Natural killer cell (primary cell): ENCODE measurements at regions not wholly inside any gene's neighbourhood (a gene's known extent, or its start where the extent isn't known, plus 50 kb on each side); places are given as distances from the start of the nearest gene placed in this dataset.
"Not testable (repeated sequence)": the region's sequence is repeated elsewhere in the genome, so short reads cannot be mapped to it uniquely, and the experiment has no call there.

ENCODE experiments used
- ATAC-seq, 3 donors: fragments of 150-1000 bp in 2 of 3; fragments of 200-7000 bp in 1 of 3; cut with Tn5 transposase; 1 replicate in 1 of 3; 2 replicates in 2 of 3; pipeline ENCODE4 v1.10.0; 2021; ENCODE audit warnings: mild to moderate bottlenecking in 2 of 3, moderate library complexity in 2 of 3
- DNase-seq, 2 donors: peaks; one replicate each; pipeline versions ENCODE4 v3.0.0 to v3.0.0-alpha.2; 2013 to 2021; ENCODE audit warnings: mixed read lengths in 1 of 2
- H3K27ac ChIP-seq: one replicate; pipeline ENCODE4 v1.5.1; 2013; ENCODE audit warnings: mild to moderate bottlenecking, low read length
- H3K27me3 ChIP-seq: one replicate; pipeline ENCODE4 v1.6.1; 2013; ENCODE audit warnings: low read length; ENCODE audit not compliant: control insufficient read depth, insufficient read depth
- H3K36me3 ChIP-seq: one replicate; pipeline ENCODE4 v1.6.1; 2013; ENCODE audit warnings: low read length; ENCODE audit not compliant: control insufficient read depth, insufficient read depth
- H3K4me1 ChIP-seq: one replicate; pipeline ENCODE4 v1.6.1; 2013; ENCODE audit warnings: low read length; ENCODE audit not compliant: control insufficient read depth, insufficient read depth
- H3K4me3 ChIP-seq: one replicate; pipeline ENCODE4 v1.5.1; 2013; ENCODE audit warnings: low read length
- H3K9me3 ChIP-seq: one replicate; pipeline ENCODE4 v1.6.1; 2013; ENCODE audit warnings: low read length; ENCODE audit not compliant: control insufficient read depth, insufficient read depth
- H3K27ac Mint-ChIP-seq, 2 donors: one replicate each; pipeline ENCODE4 v1.8.0; 2022; ENCODE audit warnings: mild to moderate bottlenecking in 2 of 2, mixed read lengths in 2 of 2, moderate library complexity in 1 of 2
- H3K27me3 Mint-ChIP-seq, 2 donors: one replicate each; pipeline ENCODE4 v1.8.0; 2022; ENCODE audit warnings: low read depth in 2 of 2, mixed read lengths in 2 of 2
- H3K36me3 Mint-ChIP-seq: one replicate; pipeline ENCODE4 v1.8.0; 2022; ENCODE audit warnings: mixed read lengths
- H3K4me1 Mint-ChIP-seq, 2 donors: one replicate each; pipeline ENCODE4 v1.8.0; 2022; ENCODE audit warnings: mixed read lengths in 2 of 2
- H3K4me3 Mint-ChIP-seq: one replicate; pipeline ENCODE4 v1.8.0; 2022; ENCODE audit warnings: mild to moderate bottlenecking, moderate library complexity, mixed read lengths
- H3K9me3 Mint-ChIP-seq, 2 donors: one replicate each; pipeline ENCODE4 v1.8.0; 2022; ENCODE audit warnings: mixed read lengths in 2 of 2
- CTCF ChIP-seq: fragments of 200-600 bp; IDR thresholded peaks from one replicate; pipeline ENCODE4 v1.8.0; 2022; ENCODE audit warnings: antibody characterized with exemption
- WGBS: methylation state at CpG from one replicate; pipeline ENCODE4 v1.1.7; 2013; ENCODE audit warnings: missing lambda C conversion rate; ENCODE audit not compliant: insufficient coverage; 5-methylcytosine and 5-hydroxymethylcytosine counted together
- intact Hi-C: fragments of 100-400 bp; cut with micrococcal nuclease; formaldehyde crosslinking; loops from one replicate; pipeline ENCODE4 v1.14.2; 2022

GRCh38 chr4:86512631-86513030 lies 81.5 kb upstream of the PTPN13 start:
- DNase-seq (no peak), ATAC-seq (no peak)
- H3K27ac ChIP-seq: no peak overlapping the region
- no peak for TF ChIP-seq CTCF
- no peaks in the 10 kb centered on the region for H3K27me3 ChIP-seq
- no peaks in the 10 kb centered on the region for H3K36me3 Mint-ChIP-seq
- H3K27me3 Mint-ChIP-seq: peaks cover 0 to 5% of the 10 kb centered on the region in 2 donors
- H3K27ac Mint-ChIP-seq: no peak overlapping the region
- no peak overlapping the region for H3K4me3 Mint-ChIP-seq
- H3K4me1 ChIP-seq: no peaks in the 10 kb centered on the region
- H3K9me3 Mint-ChIP-seq: peaks cover 4% of the 10 kb centered on the region in 2 donors
- no peaks in the 10 kb centered on the region for H3K4me1 Mint-ChIP-seq
- H3K9me3 ChIP-seq: no peaks in the 10 kb centered on the region
- intact Hi-C loops: no loop called here
- H3K36me3 ChIP-seq: no peaks in the 10 kb centered on the region
- H3K4me3 ChIP-seq: no peak overlapping the region

- ATAC-seq, H3K27ac Mint-ChIP-seq, H3K27me3 ChIP-seq, H3K4me1 Mint-ChIP-seq, H3K4me3 ChIP-seq, DNase-seq, H3K36me3 ChIP-seq, H3K27me3 Mint-ChIP-seq, H3K27ac ChIP-seq, H3K4me3 Mint-ChIP-seq, H3K36me3 Mint-ChIP-seq, intact Hi-C loops, H3K9me3 Mint-ChIP-seq, H3K9me3 ChIP-seq, H3K4me1 ChIP-seq: not testable (repeated sequence)
- WGBS: 67% methylated on average over 1 of the region's 1 CpG
These were observed 78.2 kb upstream of the PTPN13 start for GRCh38 chr4:86515963-86516362.

- ATAC-seq (no peak), DNase-seq (no peak)
- WGBS: 85% methylated on average over 3 of the region's 3 CpGs
- peaks cover 0 to 5% of the 10 kb centered on the region in 2 donors for H3K27me3 Mint-ChIP-seq
- H3K36me3 ChIP-seq: no peaks in the 10 kb centered on the region
- no peak overlapping the region for H3K27ac Mint-ChIP-seq
- H3K9me3 Mint-ChIP-seq: peaks cover 2 to 5% of the 10 kb centered on the region in 2 donors
- peaks cover 9% of the 10 kb centered on the region for H3K36me3 Mint-ChIP-seq
- intact Hi-C loops: no loop called here
- no peaks in the 10 kb centered on the region for H3K27me3 ChIP-seq
- no peak overlapping the region for H3K4me3 ChIP-seq
- H3K9me3 ChIP-seq: peaks cover 5% of the 10 kb centered on the region
- no peaks in the 10 kb centered on the region for H3K4me1 ChIP-seq
- TF ChIP-seq CTCF: no peak
- H3K27ac ChIP-seq: no peak overlapping the region
- H3K4me3 Mint-ChIP-seq: no peak overlapping the region
- no peaks in the 10 kb centered on the region for H3K4me1 Mint-ChIP-seq
These were observed 72.6 kb upstream of the PTPN13 start for GRCh38 chr4:86521373-86521969.

GRCh38 chr4:86522349-86522748 lies 71.8 kb upstream of the PTPN13 start:
- TF ChIP-seq CTCF: no peak
- intact Hi-C loops: no loop called here
- H3K36me3 Mint-ChIP-seq: peaks cover 9% of the 10 kb centered on the region
- Histone ChIP-seq H3K9me3 (peaks cover 5% of the 10 kb centered on the region), H3K4me1 (no peaks in the 10 kb centered on the region), H3K36me3 (no peaks in the 10 kb centered on the region), H3K27ac (no peak overlapping the region), H3K4me3 (no peak overlapping the region), H3K27me3 (no peaks in the 10 kb centered on the region)
- H3K4me1 Mint-ChIP-seq: no peaks in the 10 kb centered on the region
- ATAC-seq: no peak
- H3K27me3 Mint-ChIP-seq: peaks cover 0 to 5% of the 10 kb centered on the region in 2 donors
- no peak overlapping the region for H3K27ac Mint-ChIP-seq
- no peak for DNase-seq
- H3K9me3 Mint-ChIP-seq: peaks cover 2 to 5% of the 10 kb centered on the region in 2 donors
- no peak overlapping the region for H3K4me3 Mint-ChIP-seq
- WGBS: 60% methylated on average over 1 of the region's 4 CpGs
